NT2/D1 (cell line): ENCODE measurements at regions not wholly inside any gene's neighbourhood (a gene's known extent, or its start where the extent isn't known, plus 50 kb on each side); places are given as distances from the start of the nearest gene placed in this dataset.

Experiments used
- DNase-seq: peaks from one replicate; pipeline ENCODE4 v3.0.0-alpha.2; 2011; ENCODE audit warnings: low read depth, low spot score
- H3K27me3 ChIP-seq: 2 replicates; pipeline ENCODE4 v1.6.0; 2011; ENCODE audit warnings: mild to moderate bottlenecking; ENCODE audit not compliant: insufficient read length, insufficient read depth
- H3K36me3 ChIP-seq: 2 replicates; pipeline ENCODE4 v1.6.1; 2011; ENCODE audit warnings: mild to moderate bottlenecking, low read length, mixed read lengths; ENCODE audit not compliant: insufficient read depth, insufficient read length
- H3K4me1 ChIP-seq: 2 replicates; pipeline ENCODE4 v1.5.1; 2011; ENCODE audit not compliant: insufficient read depth, insufficient read length
- H3K4me3 ChIP-seq: 2 replicates; pipeline ENCODE4 v1.5.1; 2011; ENCODE audit warnings: low read depth; ENCODE audit not compliant: insufficient read length
- H3K9ac ChIP-seq: 2 replicates; pipeline ENCODE4 v1.6.0; 2011; ENCODE audit warnings: low read depth; ENCODE audit not compliant: insufficient read length
- H3K9me3 ChIP-seq: 2 replicates; pipeline ENCODE4 v1.5.1; 2011; ENCODE audit warnings: mild to moderate bottlenecking, low read length; ENCODE audit not compliant: insufficient read depth
- SUZ12 ChIP-seq: IDR thresholded peaks from 2 replicates; pipeline ENCODE4 v1.6.1; 2011; ENCODE audit not compliant: insufficient read length, insufficient read depth; ENCODE audit errors: extremely low read depth
- YY1 ChIP-seq: IDR thresholded peaks from 2 replicates; pipeline ENCODE4 v1.6.1; 2011; ENCODE audit not compliant: insufficient read length, insufficient read depth
- ZNF274 ChIP-seq: IDR thresholded peaks from 2 replicates; pipeline ENCODE4 v1.6.1; 2011; ENCODE audit warnings: mild to moderate bottlenecking, low read depth, low read length

DNA sequence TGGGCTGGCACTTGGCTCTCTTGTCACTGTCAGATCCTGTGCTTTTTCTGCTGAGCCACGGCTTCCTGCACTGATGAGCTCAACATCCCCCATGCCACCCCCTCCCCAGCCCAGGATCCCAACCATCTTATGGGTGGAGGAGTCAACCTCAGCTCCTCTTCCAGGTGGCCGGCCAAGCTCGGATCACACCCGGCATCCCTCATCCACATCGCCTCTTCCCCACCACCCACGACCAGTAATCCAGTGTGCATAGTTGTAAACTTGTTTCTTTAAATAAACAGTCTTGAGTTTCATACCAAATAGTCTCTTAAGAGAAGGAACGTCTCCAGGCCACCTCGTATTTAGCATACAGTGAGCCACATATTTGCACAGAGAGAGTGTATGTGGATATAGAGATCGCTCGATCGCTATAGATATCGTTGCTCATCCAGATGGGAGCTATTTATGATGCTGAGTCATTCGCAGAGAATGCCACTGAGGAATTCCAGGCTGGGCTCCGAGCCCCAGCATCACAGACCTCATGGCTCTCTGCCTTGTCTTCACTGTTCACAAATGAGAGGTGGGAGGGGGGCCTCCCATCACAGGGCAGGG is 61.8 kb upstream of the CPLX2 start:
- H3K4me1 ChIP-seq = no peaks in the 10 kb centered on the region
- no peaks in the 10 kb centered on the region for H3K9me3 ChIP-seq
- no peak overlapping the region for H3K9ac ChIP-seq
- TF ChIP-seq ZNF274 = no peak
- no peak for TF ChIP-seq SUZ12
- no peak for TF ChIP-seq YY1
- no peak overlapping the region for H3K4me3 ChIP-seq
- H3K36me3 ChIP-seq = no peaks in the 10 kb centered on the region
- peaks cover 3% of the 10 kb centered on the region for H3K27me3 ChIP-seq
- no peak for DNase-seq

DNA sequence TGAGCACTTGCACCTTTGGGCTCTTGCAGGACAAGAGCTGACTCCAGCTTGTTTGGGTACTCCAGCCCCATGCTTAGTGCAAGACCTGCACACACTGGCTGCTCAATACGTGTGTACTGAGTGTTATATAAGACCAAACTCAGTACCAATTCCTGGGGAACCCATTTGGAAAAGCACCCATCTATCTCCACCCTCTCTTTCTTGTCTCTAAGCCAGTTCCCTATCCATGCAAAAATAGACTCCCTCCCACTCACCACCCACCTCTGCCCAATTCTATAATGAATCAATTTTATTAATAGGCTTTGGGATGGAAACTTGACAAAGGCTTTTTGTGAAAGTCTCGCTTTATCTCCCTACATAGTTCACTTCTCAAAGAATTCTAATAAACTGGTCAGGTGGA is 60.9 kb upstream of the CPLX2 start:
- no peaks in the 10 kb centered on the region for H3K36me3 ChIP-seq
- H3K4me1 ChIP-seq = no peaks in the 10 kb centered on the region
- TF ChIP-seq YY1 (no peak), SUZ12 (no peak), ZNF274 (no peak)
- no peak for DNase-seq
- H3K9ac ChIP-seq = no peak overlapping the region
- H3K9me3 ChIP-seq = no peaks in the 10 kb centered on the region
- no peak overlapping the region for H3K4me3 ChIP-seq
- H3K27me3 ChIP-seq = peaks cover 3% of the 10 kb centered on the region

DNA sequence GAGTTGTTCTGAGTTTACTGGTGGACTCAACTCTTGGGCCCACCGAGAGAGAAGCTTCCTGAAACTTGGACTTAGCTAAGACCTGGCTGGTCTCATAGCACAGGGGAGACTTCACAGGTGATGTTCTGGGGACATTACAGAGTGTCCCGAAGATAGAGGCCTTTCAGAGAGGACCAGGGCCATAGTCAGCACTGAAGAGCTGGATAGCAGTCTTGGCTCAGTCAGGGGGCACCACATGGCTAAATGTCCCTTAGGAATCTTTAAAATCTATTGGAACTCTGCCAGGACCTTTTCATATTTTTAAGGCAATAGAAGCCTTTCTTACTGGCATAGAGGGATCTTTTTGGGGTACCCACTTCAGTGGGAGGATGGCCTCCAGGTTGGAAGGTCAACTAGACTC is 59.8 kb upstream of the CPLX2 start:
- Histone ChIP-seq H3K36me3 (no peaks in the 10 kb centered on the region), H3K4me1 (no peaks in the 10 kb centered on the region), H3K9ac (no peak overlapping the region), H3K4me3 (no peak overlapping the region), H3K27me3 (no peaks in the 10 kb centered on the region), H3K9me3 (no peaks in the 10 kb centered on the region)
- TF ChIP-seq YY1 (no peak), SUZ12 (no peak), ZNF274 (no peak)
- DNase-seq = no peak

DNA sequence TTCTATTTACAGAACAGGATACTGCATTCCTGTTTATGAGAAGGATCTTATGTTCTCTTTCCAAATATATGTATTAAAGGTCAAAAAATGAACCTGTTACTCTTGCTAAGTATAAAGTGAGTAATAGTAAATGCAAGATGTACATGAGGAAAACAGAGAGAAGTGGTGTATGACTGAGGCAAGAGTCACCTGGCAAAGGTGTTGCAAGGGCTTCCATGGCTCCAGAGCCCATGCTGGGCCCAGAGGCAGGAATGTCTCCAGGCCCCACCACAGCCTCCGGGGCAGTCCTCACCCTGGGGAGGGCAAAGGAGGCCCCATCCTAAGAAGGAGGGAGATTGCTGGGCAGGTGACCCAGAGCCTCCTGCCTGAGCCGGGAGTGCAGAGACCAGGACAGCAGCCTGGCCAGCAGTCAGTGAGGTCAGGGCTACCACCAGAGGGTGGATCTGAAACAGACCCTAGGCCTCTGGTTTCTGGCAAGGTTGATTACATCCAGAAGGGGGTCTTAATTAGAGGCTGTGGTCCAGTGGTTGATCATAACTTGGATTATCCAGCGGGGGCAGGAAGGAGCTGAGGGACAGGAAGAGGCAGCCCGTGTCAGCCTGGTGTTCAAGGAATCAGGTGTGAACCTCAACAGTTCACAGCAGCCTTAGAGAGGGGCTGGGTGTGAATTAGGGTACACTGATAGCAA is 57.3 kb upstream of the CPLX2 start:
- Histone ChIP-seq H3K4me1 (no peaks in the 10 kb centered on the region), H3K9me3 (no peaks in the 10 kb centered on the region), H3K27me3 (no peaks in the 10 kb centered on the region), H3K36me3 (no peaks in the 10 kb centered on the region), H3K9ac (no peak overlapping the region), H3K4me3 (no peak overlapping the region)
- DNase-seq = no peak
- no peak for TF ChIP-seq YY1
- no peak for TF ChIP-seq ZNF274
- TF ChIP-seq SUZ12 = no peak

DNA sequence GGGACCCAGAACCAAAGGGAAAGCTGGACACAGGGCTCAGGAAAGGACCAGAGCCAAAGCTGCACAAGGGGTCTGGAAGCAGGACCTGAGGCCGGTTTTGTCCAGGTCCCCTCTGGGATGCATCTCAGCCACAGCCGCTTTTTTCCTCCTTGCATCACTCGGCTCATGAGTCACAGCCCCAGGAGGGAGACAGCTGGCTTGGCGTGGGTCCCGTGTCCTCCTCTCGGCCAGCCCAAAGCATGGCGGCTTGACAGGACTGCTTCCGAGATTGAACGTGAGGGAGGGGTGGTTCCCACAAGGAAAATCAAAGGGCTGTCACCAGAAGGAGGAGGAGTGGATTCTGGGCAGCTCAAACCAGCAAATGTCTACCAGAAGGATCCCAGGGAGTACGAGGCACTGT is 56.7 kb upstream of the CPLX2 start:
- TF ChIP-seq SUZ12 (no peak), YY1 (no peak), ZNF274 (no peak)
- Histone ChIP-seq H3K36me3 (no peaks in the 10 kb centered on the region), H3K4me1 (no peaks in the 10 kb centered on the region), H3K4me3 (no peak overlapping the region), H3K27me3 (no peaks in the 10 kb centered on the region), H3K9me3 (no peaks in the 10 kb centered on the region), H3K9ac (no peak overlapping the region)
- DNase-seq = no peak

DNA sequence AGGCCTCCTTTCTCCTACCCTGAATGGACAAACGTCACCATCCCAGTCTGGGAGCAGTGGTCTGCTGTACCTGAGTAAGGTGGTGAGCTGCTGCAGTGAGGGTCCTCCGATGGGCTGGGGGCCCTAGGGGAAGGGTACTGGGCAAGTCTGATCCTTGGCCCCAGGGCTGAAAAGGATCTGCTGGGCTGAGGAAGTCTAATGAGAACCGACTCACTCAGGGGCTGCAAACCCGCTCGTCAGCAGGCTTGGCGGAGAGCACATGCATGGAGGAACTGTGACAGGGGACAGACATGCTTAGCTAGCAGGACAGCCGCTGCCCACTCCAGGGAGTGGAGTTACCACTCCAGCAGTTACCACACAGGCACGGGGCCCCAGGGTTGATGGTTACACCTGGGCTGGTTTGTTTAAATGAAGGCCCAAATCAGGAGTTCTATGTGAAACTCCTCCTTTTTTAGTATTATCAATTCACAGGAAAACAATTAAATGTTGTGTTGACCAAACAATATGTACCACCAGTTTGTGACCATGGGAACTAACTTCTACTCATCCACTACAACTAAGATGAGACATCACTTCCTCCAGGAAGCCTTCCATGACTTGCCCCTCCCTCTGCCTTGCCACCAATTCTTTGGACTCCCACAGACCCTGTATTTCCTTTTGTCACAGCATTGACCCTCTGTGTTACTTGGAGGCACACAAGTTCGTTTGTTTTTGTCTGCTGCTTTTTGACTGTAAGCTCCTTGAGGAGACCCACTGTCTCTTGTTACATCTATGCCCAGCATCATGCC is 56.1 kb upstream of the CPLX2 start:
- DNase-seq = no peak
- H3K4me1 ChIP-seq = no peaks in the 10 kb centered on the region
- no peaks in the 10 kb centered on the region for H3K36me3 ChIP-seq
- TF ChIP-seq SUZ12 (no peak), ZNF274 (no peak), YY1 (no peak)
- H3K9me3 ChIP-seq = no peaks in the 10 kb centered on the region
- peaks cover 4% of the 10 kb centered on the region for H3K27me3 ChIP-seq
- no peak overlapping the region for H3K9ac ChIP-seq
- no peak overlapping the region for H3K4me3 ChIP-seq

DNA sequence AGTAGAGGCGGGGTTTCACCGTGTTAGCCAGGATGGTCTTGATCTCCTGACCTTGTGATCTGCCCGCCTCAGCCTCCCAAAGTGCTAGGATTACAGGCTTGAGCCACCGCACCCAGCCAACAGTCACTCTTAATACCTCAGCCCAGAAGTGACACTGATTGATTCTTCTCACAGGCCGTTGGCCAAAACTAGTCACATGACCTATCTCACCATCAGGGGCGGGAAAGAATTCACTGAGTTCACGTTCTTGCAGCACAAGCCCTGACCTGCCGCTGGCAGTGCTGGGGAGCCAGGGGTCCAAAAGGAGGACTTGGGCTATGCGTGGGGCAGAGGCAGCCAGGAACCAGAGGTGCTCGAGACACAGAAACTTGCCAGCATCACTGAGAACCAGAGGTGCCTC is 55.0 kb upstream of the CPLX2 start:
- peaks cover 4% of the 10 kb centered on the region for H3K27me3 ChIP-seq
- H3K4me1 ChIP-seq = no peaks in the 10 kb centered on the region
- no peak for DNase-seq

More for the DNA sequence above, 55.0 kb upstream of the CPLX2 start:
- no peak overlapping the region for H3K4me3 ChIP-seq
- no peak for TF ChIP-seq ZNF274
- TF ChIP-seq YY1 = no peak
- no peak for TF ChIP-seq SUZ12
- no peak overlapping the region for H3K9ac ChIP-seq
- H3K36me3 ChIP-seq = no peaks in the 10 kb centered on the region
- H3K9me3 ChIP-seq = no peaks in the 10 kb centered on the region
